ENCODE measurements at regions not wholly inside any gene's neighbourhood (a gene's known extent, or its start where the extent isn't known, plus 50 kb on each side); places are given as distances from the start of the nearest gene placed in this dataset.

DNA sequence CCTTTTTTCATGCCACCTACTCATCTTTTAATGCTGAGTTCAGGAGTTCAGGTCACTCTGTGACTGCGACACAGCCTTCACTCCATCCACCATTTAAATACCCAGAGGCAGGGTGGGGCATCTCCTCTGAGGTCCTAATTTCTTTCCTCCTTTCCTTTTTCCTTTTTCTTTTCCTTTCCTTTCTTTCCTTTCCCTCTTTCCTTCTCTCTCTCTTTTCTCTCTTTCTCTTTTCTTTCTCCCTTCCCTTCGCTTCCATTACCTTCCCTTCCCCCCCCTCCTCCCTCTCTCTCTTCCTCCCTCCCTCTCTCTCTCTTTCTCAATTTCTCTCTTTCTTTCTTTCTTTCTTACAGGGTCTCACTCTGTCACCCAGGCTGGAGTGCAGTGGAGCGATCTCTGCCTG, 145.9 kb upstream of the SVIL start:
- no peak for TF ChIP-seq CHD4 (IDR thresholded peaks at IDR 0.05; ENCODE audit: insufficient read depth, insufficient replicate concordance, low read depth, low read length, poor library complexity, severe bottlenecking)
- no peak for TF ChIP-seq TAF7 (tag; IDR thresholded peaks at IDR 0.05)
- TF ChIP-seq, protein P1, sequence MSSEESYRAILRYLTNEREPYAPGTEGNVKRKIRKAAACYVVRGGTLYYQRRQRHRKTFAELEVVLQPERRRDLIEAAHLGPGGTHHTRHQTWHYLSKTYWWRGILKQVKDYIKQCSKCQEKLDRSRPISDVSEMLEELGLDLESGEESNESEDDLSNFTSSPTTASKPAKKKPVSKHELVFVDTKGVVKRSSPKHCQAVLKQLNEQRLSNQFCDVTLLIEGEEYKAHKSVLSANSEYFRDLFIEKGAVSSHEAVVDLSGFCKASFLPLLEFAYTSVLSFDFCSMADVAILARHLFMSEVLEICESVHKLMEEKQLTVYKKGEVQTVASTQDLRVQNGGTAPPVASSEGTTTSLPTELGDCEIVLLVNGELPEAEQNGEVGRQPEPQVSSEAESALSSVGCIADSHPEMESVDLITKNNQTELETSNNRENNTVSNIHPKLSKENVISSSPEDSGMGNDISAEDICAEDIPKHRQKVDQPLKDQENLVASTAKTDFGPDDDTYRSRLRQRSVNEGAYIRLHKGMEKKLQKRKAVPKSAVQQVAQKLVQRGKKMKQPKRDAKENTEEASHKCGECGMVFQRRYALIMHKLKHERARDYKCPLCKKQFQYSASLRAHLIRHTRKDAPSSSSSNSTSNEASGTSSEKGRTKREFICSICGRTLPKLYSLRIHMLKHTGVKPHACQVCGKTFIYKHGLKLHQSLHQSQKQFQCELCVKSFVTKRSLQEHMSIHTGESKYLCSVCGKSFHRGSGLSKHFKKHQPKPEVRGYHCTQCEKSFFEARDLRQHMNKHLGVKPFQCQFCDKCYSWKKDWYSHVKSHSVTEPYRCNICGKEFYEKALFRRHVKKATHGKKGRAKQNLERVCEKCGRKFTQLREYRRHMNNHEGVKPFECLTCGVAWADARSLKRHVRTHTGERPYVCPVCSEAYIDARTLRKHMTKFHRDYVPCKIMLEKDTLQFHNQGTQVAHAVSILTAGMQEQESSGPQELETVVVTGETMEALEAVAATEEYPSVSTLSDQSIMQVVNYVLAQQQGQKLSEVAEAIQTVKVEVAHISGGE (CRISPR knock-in tag; IDR thresholded peaks at IDR 0.05), result no peak
- TF ChIP-seq, protein P2, sequence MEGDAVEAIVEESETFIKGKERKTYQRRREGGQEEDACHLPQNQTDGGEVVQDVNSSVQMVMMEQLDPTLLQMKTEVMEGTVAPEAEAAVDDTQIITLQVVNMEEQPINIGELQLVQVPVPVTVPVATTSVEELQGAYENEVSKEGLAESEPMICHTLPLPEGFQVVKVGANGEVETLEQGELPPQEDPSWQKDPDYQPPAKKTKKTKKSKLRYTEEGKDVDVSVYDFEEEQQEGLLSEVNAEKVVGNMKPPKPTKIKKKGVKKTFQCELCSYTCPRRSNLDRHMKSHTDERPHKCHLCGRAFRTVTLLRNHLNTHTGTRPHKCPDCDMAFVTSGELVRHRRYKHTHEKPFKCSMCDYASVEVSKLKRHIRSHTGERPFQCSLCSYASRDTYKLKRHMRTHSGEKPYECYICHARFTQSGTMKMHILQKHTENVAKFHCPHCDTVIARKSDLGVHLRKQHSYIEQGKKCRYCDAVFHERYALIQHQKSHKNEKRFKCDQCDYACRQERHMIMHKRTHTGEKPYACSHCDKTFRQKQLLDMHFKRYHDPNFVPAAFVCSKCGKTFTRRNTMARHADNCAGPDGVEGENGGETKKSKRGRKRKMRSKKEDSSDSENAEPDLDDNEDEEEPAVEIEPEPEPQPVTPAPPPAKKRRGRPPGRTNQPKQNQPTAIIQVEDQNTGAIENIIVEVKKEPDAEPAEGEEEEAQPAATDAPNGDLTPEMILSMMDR (IDR thresholded peaks at IDR 0.05 in 2 of 3, conservative IDR thresholded peaks at IDR 0.05 in 1 of 3; ENCODE audit: insufficient read depth in 2 of 3, low read depth in 1 of 3, low read length in 3 of 3), result no peak
- TF ChIP-seq, protein P3, sequence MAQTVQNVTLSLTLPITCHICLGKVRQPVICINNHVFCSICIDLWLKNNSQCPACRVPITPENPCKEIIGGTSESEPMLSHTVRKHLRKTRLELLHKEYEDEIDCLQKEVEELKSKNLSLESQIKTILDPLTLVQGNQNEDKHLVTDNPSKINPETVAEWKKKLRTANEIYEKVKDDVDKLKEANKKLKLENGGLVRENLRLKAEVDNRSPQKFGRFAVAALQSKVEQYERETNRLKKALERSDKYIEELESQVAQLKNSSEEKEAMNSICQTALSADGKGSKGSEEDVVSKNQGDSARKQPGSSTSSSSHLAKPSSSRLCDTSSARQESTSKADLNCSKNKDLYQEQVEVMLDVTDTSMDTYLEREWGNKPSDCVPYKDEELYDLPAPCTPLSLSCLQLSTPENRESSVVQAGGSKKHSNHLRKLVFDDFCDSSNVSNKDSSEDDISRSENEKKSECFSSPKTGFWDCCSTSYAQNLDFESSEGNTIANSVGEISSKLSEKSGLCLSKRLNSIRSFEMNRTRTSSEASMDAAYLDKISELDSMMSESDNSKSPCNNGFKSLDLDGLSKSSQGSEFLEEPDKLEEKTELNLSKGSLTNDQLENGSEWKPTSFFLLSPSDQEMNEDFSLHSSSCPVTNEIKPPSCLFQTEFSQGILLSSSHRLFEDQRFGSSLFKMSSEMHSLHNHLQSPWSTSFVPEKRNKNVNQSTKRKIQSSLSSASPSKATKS (CRISPR knock-in tag; IDR thresholded peaks at IDR 0.05), result no peak
- TF ChIP-seq SP2 (IDR thresholded peaks at IDR 0.05; ENCODE audit: extremely low read depth, low read depth, low read length, poor library complexity, severe bottlenecking), result no peak
- TF ChIP-seq YBX1 (IDR thresholded peaks at IDR 0.05), result no peak
- TF ChIP-seq ZNF253 (CRISPR knock-in tag; conservative IDR thresholded peaks at IDR 0.05), result no peak

Data from K562 (cell line).